Tibial nerve (tissue), 4 donors: ENCODE measurements at regions not wholly inside any gene's neighbourhood (a gene's known extent, or its start where the extent isn't known, plus 50 kb on each side); places are given as distances from the start of the nearest gene placed in this dataset.

Experiments used
- CTCF ChIP-seq, 5 experiments: fragments of 200-600 bp in 3 of 5; fragments of 450-650 bp in 2 of 5; sonication (generic) in 3 of 5; IDR thresholded peaks; one replicate each; pipeline ENCODE4 v1.5.1; 2016 to 2019; ENCODE audit warnings: antibody characterized with exemption in 5 of 5, mild to moderate bottlenecking in 3 of 5, moderate library complexity in 2 of 5
- EP300 ChIP-seq, 2 donors: sonication (generic); formaldehyde crosslinking; IDR thresholded peaks; one replicate each; pipeline ENCODE4 v1.6.1; 2017; ENCODE audit warnings: antibody characterized with exemption in 2 of 2, mild to moderate bottlenecking in 1 of 2
- POLR2A ChIP-seq, 2 donors: fragments of 450-650 bp; IDR thresholded peaks; one replicate each; pipeline ENCODE4 v1.6.1; 2017; ENCODE audit warnings: antibody characterized with exemption in 2 of 2, mild to moderate bottlenecking in 2 of 2, moderate library complexity in 2 of 2

GRCh38 chr17:63171428-63172393, 205.7 kb downstream of the TANC2 start:
- TF ChIP-seq CTCF (IDR thresholded peaks at IDR 0.05) (no peak), POLR2A (IDR thresholded peaks at IDR 0.05) (no peak), EP300 (IDR thresholded peaks at IDR 0.05) (no peak)
